ENCODE measurements at regions not wholly inside any gene's neighbourhood (a gene's known extent, or its start where the extent isn't known, plus 50 kb on each side); places are given as distances from the start of the nearest gene placed in this dataset.

GRCh38 chrX:80267790-80268189 is 152.5 kb upstream of the TENT5D start:
- TF ChIP-seq IRF1 (CRISPR knock-in tag; IDR thresholded peaks at IDR 0.05; ENCODE audit: low read depth) (no peak), NFRKB (IDR thresholded peaks at IDR 0.05) (no peak), IRF2 (CRISPR knock-in tag; IDR thresholded peaks at IDR 0.05) (no peak), HOXA7 (CRISPR knock-in tag; IDR thresholded peaks at IDR 0.05) (no peak), NFAT5 (CRISPR knock-in tag; IDR thresholded peaks at IDR 0.05) (no peak), NR2C2 (CRISPR knock-in tag; IDR thresholded peaks at IDR 0.05; ENCODE audit: borderline replicate concordance) (no peak), SMC3 (IDR thresholded peaks at IDR 0.05; ENCODE audit: low read length) (no peak), RERE (CRISPR knock-in tag; IDR thresholded peaks at IDR 0.05; ENCODE audit: low read depth) (no peak), ETV5 (CRISPR knock-in tag; IDR thresholded peaks at IDR 0.05; ENCODE audit: borderline replicate concordance) (no peak), ATF2 (CRISPR knock-in tag; IDR thresholded peaks at IDR 0.05) (no peak), THAP7 (CRISPR knock-in tag; IDR thresholded peaks at IDR 0.05) (no peak), HDAC6 (IDR thresholded peaks at IDR 0.05; ENCODE audit: low read depth, low read length) (no peak)
